Dendritic cell treated with granulocyte-macrophage colony-stimulating factor and Interleukin-4, amounts not matched to agents 40 ng/mL and 50 ng/mL, for 4 days (primary cell): ENCODE measurements at regions not wholly inside any gene's neighbourhood (a gene's known extent, or its start where the extent isn't known, plus 50 kb on each side); places are given as distances from the start of the nearest gene placed in this dataset.
A peak's percentile ranks its signal among the peaks of the same experiment; 100 is the strongest.

Experiments
- H3K27ac Mint-ChIP-seq: one replicate; pipeline ENCODE4 v1.8.0; 2022; ENCODE audit warnings: mild to moderate bottlenecking, mixed read lengths
- H3K27me3 Mint-ChIP-seq: one replicate; pipeline ENCODE4 v1.8.0; 2022; ENCODE audit warnings: mild to moderate bottlenecking, mixed read lengths
- H3K36me3 Mint-ChIP-seq: one replicate; pipeline ENCODE4 v1.8.0; 2022; ENCODE audit warnings: low read depth, mixed read lengths
- H3K4me1 Mint-ChIP-seq: one replicate; pipeline ENCODE4 v1.8.0; 2022; ENCODE audit warnings: low read depth, mixed read lengths
- H3K4me3 Mint-ChIP-seq: one replicate; pipeline ENCODE4 v1.8.0; 2022; ENCODE audit warnings: mild to moderate bottlenecking, moderate library complexity, mixed read lengths
- H3K9me3 Mint-ChIP-seq: one replicate; pipeline ENCODE4 v1.8.0; 2022; ENCODE audit warnings: mixed read lengths
- intact Hi-C: fragments of 100-400 bp; cut with micrococcal nuclease; formaldehyde crosslinking; loops from one replicate; pipeline ENCODE4 v1.15.0; 2022

DNA sequence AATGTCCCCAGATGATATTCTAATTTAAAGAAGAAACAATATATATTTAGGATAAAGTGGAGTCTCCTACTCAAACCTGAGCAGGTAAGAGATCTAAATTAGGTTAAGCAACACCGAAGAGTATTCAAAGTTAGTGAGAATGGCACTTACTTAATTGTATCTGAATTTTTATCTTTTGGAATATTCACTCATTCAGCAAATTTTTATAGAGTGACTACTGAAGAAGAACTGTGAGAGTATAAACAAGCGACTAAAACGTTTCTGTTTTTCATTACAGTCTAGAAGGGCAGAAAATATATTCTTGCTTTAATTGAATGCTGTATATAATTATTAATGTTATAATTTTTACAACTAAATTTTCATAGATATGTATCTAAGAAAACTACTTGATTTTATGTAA lies 567.7 kb upstream of the TBL1XR1 start:
- peaks cover 15% of the 10 kb centered on the region for H3K9me3 Mint-ChIP-seq
- no peak overlapping the region for H3K4me3 Mint-ChIP-seq
- H3K27ac Mint-ChIP-seq = no peak overlapping the region
- no peaks in the 10 kb centered on the region for H3K36me3 Mint-ChIP-seq
- intact Hi-C loops = no loop called here
- H3K4me1 Mint-ChIP-seq = no peaks in the 10 kb centered on the region
- H3K27me3 Mint-ChIP-seq = no peaks in the 10 kb centered on the region

- H3K36me3 Mint-ChIP-seq = no peaks in the 10 kb centered on the region
- peaks cover 35% of the 10 kb centered on the region for H3K4me1 Mint-ChIP-seq
- no peak overlapping the region for H3K27ac Mint-ChIP-seq
- no peaks in the 10 kb centered on the region for H3K27me3 Mint-ChIP-seq
- peaks cover 9% of the 10 kb centered on the region for H3K9me3 Mint-ChIP-seq
- intact Hi-C loops = loop anchor here (10.0 kb wide), 2 partner anchors 156 to 326 kb away; no protein-coding TSS in a partner anchor
- no peak overlapping the region for H3K4me3 Mint-ChIP-seq
Observed at GRCh38 chr3:177770383-177771230, 573.3 kb upstream of the TBL1XR1 start.

GRCh38 chr3:177771780-177772179 lies 574.5 kb upstream of the TBL1XR1 start:
- peaks cover 9% of the 10 kb centered on the region for H3K9me3 Mint-ChIP-seq
- H3K27me3 Mint-ChIP-seq = no peaks in the 10 kb centered on the region
- no peak overlapping the region for H3K4me3 Mint-ChIP-seq
- intact Hi-C loops = loop anchor here (10.0 kb wide), 2 partner anchors 157 to 327 kb away; no protein-coding TSS in a partner anchor
- no peak overlapping the region for H3K27ac Mint-ChIP-seq
- no peaks in the 10 kb centered on the region for H3K36me3 Mint-ChIP-seq
- H3K4me1 Mint-ChIP-seq = peaks cover 35% of the 10 kb centered on the region

DNA sequence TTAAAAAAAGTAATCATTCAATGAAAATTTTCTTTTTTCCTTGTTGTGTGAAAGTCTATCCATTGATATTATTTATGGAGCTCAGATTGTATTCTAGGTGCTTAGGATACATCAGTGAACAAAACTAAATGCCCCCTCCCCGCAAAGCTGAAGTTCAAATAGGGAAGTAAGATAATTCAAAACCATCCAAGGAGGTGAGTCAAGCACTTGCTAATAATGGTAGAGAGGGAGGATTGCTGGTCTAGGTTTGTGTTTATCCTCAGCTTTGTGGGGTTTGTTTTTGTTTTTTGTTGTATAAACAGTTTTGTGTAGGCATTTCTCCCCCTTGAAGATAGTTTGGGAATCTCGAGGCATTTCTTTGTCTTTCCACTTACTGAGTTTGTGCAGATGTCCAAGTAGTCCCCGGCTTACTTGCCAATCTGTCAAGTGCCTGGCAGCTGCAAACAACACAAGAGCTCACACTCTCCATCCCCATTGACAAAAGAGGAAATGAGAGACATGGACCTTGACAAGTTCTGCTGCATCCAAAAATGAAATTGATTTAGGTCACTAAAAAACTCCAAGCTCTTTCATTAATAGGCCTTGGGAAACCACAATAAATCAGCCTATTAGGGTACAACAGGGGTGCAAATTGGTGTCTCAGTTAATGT lies 575.8 kb upstream of the TBL1XR1 start:
- intact Hi-C loops = loop anchor here (10.0 kb wide), 2 partner anchors 158 to 328 kb away; no protein-coding TSS in a partner anchor
- no peak overlapping the region for H3K4me3 Mint-ChIP-seq
- peaks cover 40% of the 10 kb centered on the region for H3K4me1 Mint-ChIP-seq
- peaks cover 4% of the 10 kb centered on the region for H3K9me3 Mint-ChIP-seq
- H3K36me3 Mint-ChIP-seq = no peaks in the 10 kb centered on the region
- H3K27me3 Mint-ChIP-seq = no peaks in the 10 kb centered on the region
- no peak overlapping the region for H3K27ac Mint-ChIP-seq

DNA sequence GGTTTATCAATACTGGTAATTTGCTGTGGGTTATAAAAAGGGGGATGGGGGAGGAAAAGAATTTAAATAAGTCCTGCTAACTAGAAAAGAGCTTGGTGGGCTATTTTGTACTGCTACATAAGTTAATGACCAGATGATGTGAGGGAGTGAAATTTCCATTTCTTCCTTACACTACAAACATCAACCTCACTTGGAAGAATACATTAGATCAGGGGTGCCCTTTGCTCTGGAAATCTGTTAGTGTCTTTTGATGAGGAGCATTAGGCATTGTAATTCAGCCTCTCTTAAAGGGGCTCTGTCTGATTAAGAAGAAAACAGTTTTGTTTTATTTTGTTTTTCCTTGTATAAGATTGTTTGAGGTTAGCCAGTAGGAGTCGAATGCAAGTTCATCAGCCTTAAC lies 576.4 kb upstream of the TBL1XR1 start:
- no peaks in the 10 kb centered on the region for H3K9me3 Mint-ChIP-seq
- no peak overlapping the region for H3K27ac Mint-ChIP-seq
- peaks cover 44% of the 10 kb centered on the region for H3K4me1 Mint-ChIP-seq
- H3K4me3 Mint-ChIP-seq = no peak overlapping the region
- H3K27me3 Mint-ChIP-seq = no peaks in the 10 kb centered on the region
- H3K36me3 Mint-ChIP-seq = no peaks in the 10 kb centered on the region
- intact Hi-C loops = loop anchor here (10.0 kb wide), 2 partner anchors 159 to 329 kb away; no protein-coding TSS in a partner anchor

- Mint-ChIP-seq H3K27ac (no peak overlapping the region), H3K4me1 (peaks cover 55% of the 10 kb centered on the region), H3K9me3 (no peaks in the 10 kb centered on the region), H3K27me3 (no peaks in the 10 kb centered on the region), H3K4me3 (no peak overlapping the region), H3K36me3 (no peaks in the 10 kb centered on the region)
- intact Hi-C loops = loop anchor here (5.0 to 10.0 kb wide), 4 partner anchors 162 to 724 kb away; no protein-coding TSS in a partner anchor
Observed at GRCh38 chr3:177776661-177777101, 579.4 kb upstream of the TBL1XR1 start.

- no peaks in the 10 kb centered on the region for H3K9me3 Mint-ChIP-seq
- peaks cover 55% of the 10 kb centered on the region for H3K4me1 Mint-ChIP-seq
- H3K27me3 Mint-ChIP-seq = no peaks in the 10 kb centered on the region
- no peaks in the 10 kb centered on the region for H3K36me3 Mint-ChIP-seq
- no peak overlapping the region for H3K4me3 Mint-ChIP-seq
- intact Hi-C loops = loop anchor here (5.0 to 10.0 kb wide), 4 partner anchors 163 to 725 kb away; no protein-coding TSS in a partner anchor
- no peak overlapping the region for H3K27ac Mint-ChIP-seq
Observed at GRCh38 chr3:177777699-177778098, 580.4 kb upstream of the TBL1XR1 start.

DNA sequence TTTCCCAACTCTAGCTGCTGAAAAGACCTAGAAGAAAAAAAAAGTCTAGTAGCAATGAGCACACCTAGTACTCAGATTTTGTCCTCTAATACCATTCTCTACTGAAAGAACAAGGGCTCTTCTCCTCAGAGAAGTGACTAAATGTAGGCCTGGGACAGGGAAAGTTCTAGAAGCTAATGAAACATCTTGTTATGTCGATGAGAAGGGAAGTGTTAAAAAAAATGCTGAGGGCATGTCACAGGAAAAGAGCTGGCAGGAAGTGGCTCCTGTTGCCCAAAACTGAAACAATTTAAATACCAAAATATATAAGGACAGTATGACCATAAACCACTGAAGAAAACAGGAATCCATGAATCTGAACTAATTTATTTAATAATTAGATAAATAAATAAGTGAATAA lies 581.4 kb upstream of the TBL1XR1 start:
- H3K4me3 Mint-ChIP-seq = no peak overlapping the region
- no peak overlapping the region for H3K27ac Mint-ChIP-seq
- H3K9me3 Mint-ChIP-seq = no peaks in the 10 kb centered on the region
- intact Hi-C loops = loop anchor here (5.0 to 10.0 kb wide), 4 partner anchors 164 to 726 kb away; no protein-coding TSS in a partner anchor
- H3K4me1 Mint-ChIP-seq = peaks cover 45% of the 10 kb centered on the region
- H3K27me3 Mint-ChIP-seq = no peaks in the 10 kb centered on the region
- H3K36me3 Mint-ChIP-seq = no peaks in the 10 kb centered on the region

DNA sequence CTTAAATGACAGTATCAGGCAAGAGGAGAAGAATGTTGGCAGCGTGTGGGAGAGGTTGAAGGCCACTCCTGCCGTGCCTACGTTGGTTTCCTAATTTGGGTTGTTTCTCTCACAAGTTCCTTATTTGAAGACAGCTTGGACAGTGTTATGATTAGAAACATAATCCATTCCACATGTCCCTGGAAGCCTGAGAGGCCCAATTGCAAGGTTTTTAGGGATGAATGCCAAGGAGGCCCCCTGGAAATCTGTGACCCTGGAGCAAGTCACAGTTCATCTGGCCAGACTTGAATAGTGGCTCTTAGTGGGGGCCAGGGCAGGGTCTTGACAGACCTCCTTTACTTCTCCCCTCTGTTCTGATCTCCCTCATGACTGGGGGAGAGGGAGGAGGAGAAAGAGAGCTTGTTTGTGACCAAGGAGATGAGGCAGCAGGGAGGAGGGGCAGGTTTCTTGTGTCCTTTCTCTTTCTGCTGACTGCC lies 584.4 kb upstream of the TBL1XR1 start:
- Mint-ChIP-seq H3K27ac (peak overlapping the region; percentile 50), H3K27me3 (peaks cover 3% of the 10 kb centered on the region), H3K9me3 (no peaks in the 10 kb centered on the region), H3K36me3 (no peaks in the 10 kb centered on the region), H3K4me1 (peaks cover 34% of the 10 kb centered on the region), H3K4me3 (no peak overlapping the region)
- intact Hi-C loops = no loop called here

DNA sequence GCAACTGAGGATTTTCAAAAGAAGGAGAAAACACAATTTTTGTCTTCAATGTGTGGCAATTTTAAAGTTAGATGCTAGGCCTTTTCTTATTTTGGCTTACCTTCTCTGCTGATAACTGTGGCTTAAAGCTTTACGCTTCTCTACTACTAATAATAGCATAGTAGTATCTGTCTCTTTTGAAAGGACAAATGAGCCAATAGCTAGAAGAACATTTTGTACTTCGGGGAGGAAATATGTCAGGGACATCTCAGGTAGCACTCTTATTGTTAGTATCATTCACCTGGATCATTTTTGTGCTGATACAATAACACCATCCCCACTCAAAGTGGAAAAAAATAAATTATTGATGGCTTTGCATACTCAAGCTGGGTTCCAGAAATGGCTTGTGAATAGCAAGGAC lies 586.1 kb upstream of the TBL1XR1 start:
- Mint-ChIP-seq H3K36me3 (no peaks in the 10 kb centered on the region), H3K4me3 (no peak overlapping the region)

GRCh38 chr3:177783767-177784166 lies 586.5 kb upstream of the TBL1XR1 start:
- H3K27ac Mint-ChIP-seq = no peak overlapping the region
- H3K9me3 Mint-ChIP-seq = no peaks in the 10 kb centered on the region
- H3K4me1 Mint-ChIP-seq = peaks cover 24% of the 10 kb centered on the region
- intact Hi-C loops = no loop called here
- H3K36me3 Mint-ChIP-seq = no peaks in the 10 kb centered on the region
- no peak overlapping the region for H3K4me3 Mint-ChIP-seq
- H3K27me3 Mint-ChIP-seq = peaks cover 3% of the 10 kb centered on the region

More for the DNA sequence above, 586.1 kb upstream of the TBL1XR1 start:
- H3K27me3 Mint-ChIP-seq = peaks cover 3% of the 10 kb centered on the region
- H3K9me3 Mint-ChIP-seq = no peaks in the 10 kb centered on the region
- H3K27ac Mint-ChIP-seq = no peak overlapping the region
- intact Hi-C loops = no loop called here
- H3K4me1 Mint-ChIP-seq = peaks cover 27% of the 10 kb centered on the region

- no peaks in the 10 kb centered on the region for H3K4me1 Mint-ChIP-seq
- peaks cover 3% of the 10 kb centered on the region for H3K27me3 Mint-ChIP-seq
- H3K36me3 Mint-ChIP-seq = no peaks in the 10 kb centered on the region
- intact Hi-C loops = no loop called here
- H3K9me3 Mint-ChIP-seq = no peaks in the 10 kb centered on the region
- H3K27ac Mint-ChIP-seq = no peak overlapping the region
- H3K4me3 Mint-ChIP-seq = no peak overlapping the region
Observed at GRCh38 chr3:177787279-177788041, 590.2 kb upstream of the TBL1XR1 start.

DNA sequence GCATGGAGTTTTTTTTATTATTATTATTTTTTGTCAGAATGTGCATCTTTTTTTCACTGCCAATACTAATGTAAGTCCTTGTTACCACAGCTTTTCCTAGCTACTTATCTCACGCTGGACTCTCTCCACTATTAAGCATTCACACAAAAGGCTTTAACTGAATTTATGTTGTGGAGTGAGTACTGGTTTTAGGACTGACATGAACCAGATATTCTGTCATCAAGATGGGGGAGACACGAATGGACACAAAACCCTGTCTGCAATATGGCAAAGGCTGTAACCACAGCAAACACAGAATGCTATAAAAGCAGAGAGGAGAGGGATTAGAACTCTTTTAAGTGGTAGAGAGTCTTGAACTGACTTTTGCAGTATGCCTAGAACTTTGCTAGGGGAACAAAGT lies 592.2 kb upstream of the TBL1XR1 start:
- no peak overlapping the region for H3K27ac Mint-ChIP-seq
- no peaks in the 10 kb centered on the region for H3K4me1 Mint-ChIP-seq
- H3K4me3 Mint-ChIP-seq = no peak overlapping the region
- H3K36me3 Mint-ChIP-seq = no peaks in the 10 kb centered on the region
- intact Hi-C loops = no loop called here
- no peaks in the 10 kb centered on the region for H3K9me3 Mint-ChIP-seq
- peaks cover 1% of the 10 kb centered on the region for H3K27me3 Mint-ChIP-seq
